HG02623 (cell line): ENCODE measurements at regions not wholly inside any gene's neighbourhood (a gene's known extent, or its start where the extent isn't known, plus 50 kb on each side); places are given as distances from the start of the nearest gene placed in this dataset.
A peak's percentile ranks its signal among the peaks of the same experiment; 100 is the strongest.

ENCODE experiments used
- ATAC-seq: cut with Tn5 transposase; IDR thresholded peaks from one replicate; pipeline ENCODE4 v1.9.1; 2021; ENCODE audit warnings: moderate library complexity; ENCODE audit not compliant: unreplicated experiment

GRCh38 chr9:4921449-4921848 is 63.6 kb upstream of the JAK2 start:
- no peak for ATAC-seq

DNA sequence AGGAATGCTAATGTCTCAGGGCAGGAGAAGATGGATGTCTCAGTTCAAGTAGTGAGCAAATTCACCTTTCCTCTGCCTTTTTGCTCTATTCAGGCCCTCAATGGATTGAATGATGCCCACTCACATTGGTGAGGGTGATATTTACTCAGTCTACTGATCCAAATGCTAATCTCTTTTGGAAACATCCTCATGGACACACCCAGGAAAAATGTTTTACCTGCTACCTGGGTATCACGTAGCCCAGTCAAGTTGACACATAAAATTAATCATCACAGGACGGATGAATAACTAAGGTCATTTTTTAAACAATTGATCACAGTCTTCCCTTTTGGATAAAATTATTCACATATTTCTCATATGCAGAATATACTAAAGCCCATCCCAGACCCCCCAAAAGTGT is 63.0 kb upstream of the JAK2 start:
- no peak for ATAC-seq

- ATAC-seq: no peak
Observed at GRCh38 chr9:4922730-4923129, 62.3 kb upstream of the JAK2 start.

DNA sequence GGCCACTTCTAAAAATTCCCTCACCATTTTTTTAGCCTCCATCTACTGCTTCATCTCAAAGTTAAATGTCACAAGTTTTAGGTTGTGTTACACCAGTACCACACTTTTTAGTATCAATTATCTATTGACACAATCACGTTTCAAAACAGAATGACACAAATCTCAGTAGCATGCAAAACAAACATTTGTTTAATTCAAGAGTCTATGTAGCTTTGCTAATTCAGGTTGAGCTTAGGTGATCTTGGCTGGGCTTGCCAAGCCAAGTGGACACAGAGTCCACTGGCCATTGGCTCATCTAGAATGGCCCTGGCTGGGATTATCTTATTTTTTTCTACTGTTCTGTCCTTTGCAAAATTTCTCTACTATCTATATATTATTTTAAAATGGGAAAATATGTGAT is 61.9 kb upstream of the JAK2 start:
- no peak for ATAC-seq

DNA sequence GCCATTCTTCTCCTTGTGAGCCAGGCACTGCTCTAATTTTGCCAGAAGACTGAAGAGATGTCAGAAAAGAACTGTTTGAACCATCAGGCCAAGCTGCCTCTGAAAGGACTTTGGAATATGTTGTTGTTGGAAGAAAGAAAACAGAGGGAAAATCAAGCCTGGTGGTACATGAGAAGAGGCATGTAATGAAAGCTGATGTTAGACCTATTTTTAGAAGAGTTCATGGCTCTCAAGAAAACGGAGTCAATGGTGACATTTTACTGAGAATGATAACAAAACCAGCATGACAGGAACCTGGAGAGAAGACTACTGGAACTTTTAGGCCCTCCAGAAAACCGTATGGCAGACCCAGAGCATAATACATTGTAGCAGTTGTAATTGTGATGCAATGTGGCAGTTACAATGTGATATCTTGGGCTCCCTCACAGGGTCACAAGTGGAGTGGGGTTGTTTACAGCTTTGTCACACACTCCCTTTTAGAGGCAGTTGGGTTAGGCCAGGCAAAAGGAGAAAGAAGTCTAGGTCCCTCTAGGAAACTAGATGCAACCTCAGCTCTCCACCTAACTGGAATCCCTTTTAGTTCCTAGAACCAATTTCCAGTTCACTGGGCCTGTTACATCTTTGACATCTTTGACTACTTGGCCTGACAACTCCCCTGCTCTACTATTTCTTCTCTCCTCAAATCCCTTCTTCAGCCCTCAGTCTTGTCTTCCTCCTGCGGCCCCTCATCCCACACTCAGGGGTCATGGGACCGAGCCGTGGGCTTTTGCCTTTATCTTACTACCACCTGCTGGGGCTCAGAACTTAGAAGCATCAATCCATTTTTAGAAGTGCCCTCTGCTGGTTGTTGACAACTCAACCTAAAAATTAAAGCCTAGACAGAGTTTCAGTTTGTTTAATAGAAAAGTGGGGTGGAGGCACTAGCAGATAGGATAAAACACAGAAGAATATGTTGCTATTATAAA is 61.2 kb upstream of the JAK2 start:
- ATAC-seq: no peak

DNA sequence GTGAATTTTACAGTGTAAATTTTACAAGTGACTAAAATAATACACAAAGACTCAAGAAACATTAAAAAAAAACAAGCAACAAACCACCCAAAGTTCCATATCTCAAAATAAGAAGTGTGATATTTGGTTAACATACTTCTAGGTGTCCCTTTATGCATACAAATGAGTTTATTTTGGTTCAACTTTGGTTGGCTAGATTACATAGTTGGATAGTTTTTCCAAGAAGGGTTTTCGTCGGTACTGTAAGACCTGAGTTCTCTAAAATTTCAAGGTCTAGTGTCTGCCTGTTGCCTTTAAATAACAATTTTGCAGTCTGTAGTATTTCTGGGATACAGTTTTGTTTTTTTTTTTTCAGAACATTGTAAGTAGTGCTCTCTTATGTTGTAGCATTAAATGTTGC is 58.8 kb upstream of the JAK2 start:
- no peak for ATAC-seq

DNA sequence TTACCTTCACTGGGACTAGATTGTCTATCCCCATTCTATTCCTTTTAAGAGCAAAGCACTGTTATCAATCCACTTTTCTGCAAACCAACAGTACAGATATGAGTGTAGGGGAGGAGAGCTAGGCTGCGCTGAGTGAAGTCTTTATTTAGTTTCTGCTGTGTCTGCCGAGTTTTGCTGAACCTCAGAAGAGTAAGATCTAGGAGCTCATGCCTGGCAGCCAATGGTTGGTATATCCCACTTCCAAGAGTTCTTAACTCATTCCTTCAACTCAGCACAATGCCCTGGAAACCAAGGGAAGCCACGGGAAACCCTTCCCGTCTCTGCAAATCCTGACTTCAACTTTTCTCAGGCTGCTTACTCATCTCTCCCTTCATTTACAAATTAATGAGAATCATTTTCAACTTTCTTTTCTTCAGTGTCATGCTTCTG is 58.0 kb upstream of the JAK2 start:
- peak; percentile 54 for ATAC-seq

GRCh38 chr9:4927701-4928100 is 57.4 kb upstream of the JAK2 start:
- ATAC-seq: no peak

DNA sequence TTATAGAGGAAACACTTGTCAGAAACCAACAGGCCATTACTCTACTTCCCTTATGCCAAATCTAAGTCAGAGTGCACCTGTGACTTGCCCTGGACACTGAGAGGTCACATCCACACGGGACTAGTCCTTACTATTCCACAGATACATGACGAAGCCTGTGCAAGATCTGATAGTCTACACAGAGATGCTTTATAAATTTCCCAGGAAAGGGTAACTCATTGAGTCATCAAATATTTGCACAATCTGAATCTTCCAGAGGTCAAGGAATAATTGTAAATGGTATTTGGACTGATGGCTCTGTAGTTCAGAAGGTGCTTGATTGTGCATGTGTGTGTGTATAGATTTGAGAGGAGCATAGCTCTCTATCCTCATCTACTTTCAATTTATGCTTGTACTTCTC is 55.2 kb upstream of the JAK2 start:
- ATAC-seq: no peak

DNA sequence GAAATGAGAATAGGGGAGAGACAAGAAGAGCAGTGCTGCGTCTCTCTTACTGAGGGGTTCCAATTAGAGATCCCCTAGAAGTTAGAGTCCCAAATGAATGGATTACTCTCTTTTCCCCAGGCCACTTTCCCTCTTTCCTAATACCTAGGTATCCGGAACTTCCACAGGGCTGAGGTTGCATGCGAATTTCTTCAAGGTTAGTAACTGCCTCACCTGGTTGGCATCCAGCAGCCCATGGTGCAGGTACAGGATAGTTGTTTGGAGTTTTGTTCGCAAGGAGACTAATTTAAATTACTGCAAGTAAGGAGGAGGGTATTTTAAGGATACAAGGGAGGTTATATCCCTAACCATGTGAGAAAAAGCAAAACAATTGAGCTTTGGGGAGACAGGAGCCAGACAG is 52.4 kb upstream of the JAK2 start:
- no peak for ATAC-seq

DNA sequence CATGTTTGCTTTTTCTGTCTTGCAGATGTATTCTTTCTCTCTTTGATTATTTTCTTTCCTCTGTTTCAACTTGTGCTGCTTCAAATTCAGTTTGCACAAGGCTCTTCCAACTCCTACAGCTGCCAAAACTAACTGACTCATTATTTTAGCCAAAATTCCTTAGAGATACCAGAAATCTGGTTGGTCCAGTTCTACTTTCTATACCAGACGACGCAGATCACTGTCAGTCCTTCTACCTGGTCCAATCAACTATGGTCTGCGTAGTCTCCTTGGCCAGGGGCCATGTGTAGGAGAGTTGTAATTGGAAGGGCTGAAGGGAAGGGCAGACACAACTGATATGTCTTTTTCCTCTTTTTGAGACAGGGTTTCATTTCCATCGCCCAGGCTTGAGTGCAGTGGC is 51.9 kb upstream of the JAK2 start:
- no peak for ATAC-seq

DNA sequence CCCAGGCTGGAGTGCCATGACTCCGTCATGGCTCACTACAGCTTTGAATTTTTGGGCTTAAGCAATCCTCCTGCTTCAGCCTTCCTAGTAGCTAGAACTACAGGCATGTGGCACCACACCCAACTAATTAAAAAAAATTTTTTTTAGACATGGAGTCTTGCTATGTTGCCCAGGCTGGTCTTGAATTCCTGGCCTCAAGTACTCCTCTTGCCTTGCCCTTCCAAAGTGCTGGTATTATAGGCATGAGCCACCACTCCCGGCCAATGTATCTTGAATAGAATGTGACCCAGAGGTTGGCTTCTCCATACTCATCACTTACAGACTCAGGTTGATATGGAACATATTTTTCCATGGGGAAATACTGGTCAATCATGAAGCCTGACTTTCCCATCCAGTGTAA is 51.2 kb upstream of the JAK2 start:
- ATAC-seq: no peak

DNA sequence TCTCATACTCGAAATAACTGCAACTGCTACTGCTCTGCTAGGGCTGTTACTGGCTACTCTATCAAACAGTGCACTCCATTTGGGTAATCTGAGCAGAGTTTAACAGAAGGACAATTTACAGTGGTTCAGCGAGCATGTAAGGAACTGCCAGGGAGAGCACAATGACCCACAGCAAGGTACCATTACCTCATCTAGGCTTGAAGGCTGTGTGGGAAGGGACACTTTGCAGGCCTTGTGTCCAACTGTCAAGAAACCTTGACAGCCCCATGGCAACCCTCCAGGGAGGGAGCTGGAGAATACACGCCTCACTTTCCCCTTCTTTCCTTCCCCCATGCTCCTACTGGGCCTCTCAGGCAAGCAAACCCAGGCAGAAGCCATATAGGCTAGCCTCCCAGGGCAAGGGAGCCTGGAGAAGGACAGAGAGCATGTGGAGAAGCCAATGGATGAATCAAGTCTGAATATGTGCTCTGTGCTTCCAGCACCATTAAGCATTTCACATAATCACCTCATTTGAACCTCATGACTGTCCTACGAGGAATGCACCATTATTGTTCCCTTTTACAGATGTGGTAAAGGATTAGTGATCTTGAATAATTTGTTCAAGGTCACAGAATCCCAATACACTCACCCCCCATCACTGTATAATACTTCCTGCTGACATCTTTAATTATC is 49.9 kb upstream of the JAK2 start:
- no peak for ATAC-seq
